HEK293T (cell line): ENCODE measurements at regions not wholly inside any gene's neighbourhood (a gene's known extent, or its start where the extent isn't known, plus 50 kb on each side); places are given as distances from the start of the nearest gene placed in this dataset.
"Not testable (repeated sequence)": the region's sequence is repeated elsewhere in the genome, so short reads cannot be mapped to it uniquely, and the experiment has no call there.

Source experiments
- CTCF ChIA-PET: fragments of 350-600 bp; formaldehyde crosslinking; extraction: SDS; loops from one replicate; lab custom pipeline; 2021; ENCODE audit warnings: antibody characterized with exemption, inconsistent platforms; lab: Yijun Ruan, JAX
- POLR2A ChIA-PET: fragments of 350-600 bp; formaldehyde crosslinking; extraction: SDS; loops from one replicate; lab custom pipeline; 2020; ENCODE audit warnings: antibody characterized with exemption, inconsistent platforms; lab: Yijun Ruan, JAX
- DNase-seq: peaks from one replicate; pipeline ENCODE4 v3.0.0; 2012; ENCODE audit warnings: mixed read lengths; ENCODE audit errors: extremely low spot score
- ARNT ChIP-seq: fragments of 450-650 bp; IDR thresholded peaks from 2 replicates; pipeline ENCODE4 v1.6.1; 2017; ENCODE audit warnings: mild to moderate bottlenecking
- BHLHE40 ChIP-seq: fragments of 450-650 bp; IDR thresholded peaks from 2 replicates; pipeline ENCODE4 v1.6.1; 2016; ENCODE audit warnings: mild to moderate bottlenecking, moderate library complexity, borderline replicate concordance
- CTBP1 ChIP-seq: fragments of 450-650 bp; IDR thresholded peaks from 2 replicates; pipeline ENCODE4 v1.6.1; 2016; ENCODE audit warnings: borderline replicate concordance
- ELF4 ChIP-seq: fragments of 450-650 bp; IDR thresholded peaks from 2 replicates; pipeline ENCODE4 v1.6.1; 2017; ENCODE audit warnings: antibody characterized with exemption
- FOXA1 ChIP-seq: fragments of 450-650 bp; IDR thresholded peaks from 2 replicates; pipeline ENCODE4 v1.6.1; 2016; ENCODE audit warnings: mild to moderate bottlenecking
- FOXK2 ChIP-seq: fragments of 450-650 bp; IDR thresholded peaks from 2 replicates; pipeline ENCODE4 v1.6.1; 2016; ENCODE audit warnings: mild to moderate bottlenecking
- FOXM1 ChIP-seq: fragments of 450-650 bp; IDR thresholded peaks from 2 replicates; pipeline ENCODE4 v1.6.1; 2017; ENCODE audit warnings: mild to moderate bottlenecking, borderline replicate concordance
- HDGF ChIP-seq: fragments of 450-650 bp; IDR thresholded peaks from 2 replicates; pipeline ENCODE4 v1.6.1; 2017; ENCODE audit warnings: antibody characterized with exemption, borderline replicate concordance
- L3MBTL2 ChIP-seq: fragments of 450-650 bp; conservative IDR thresholded peaks from 2 replicates; pipeline ENCODE4 v1.6.1; 2016; ENCODE audit warnings: mild to moderate bottlenecking
- LEF1 ChIP-seq: fragments of 450-650 bp; IDR thresholded peaks from 2 replicates; pipeline ENCODE4 v1.6.1; 2017; ENCODE audit warnings: mild to moderate bottlenecking, borderline replicate concordance
- NFRKB ChIP-seq: fragments of 450-650 bp; IDR thresholded peaks from 2 replicates; pipeline ENCODE4 v1.6.1; 2016; ENCODE audit warnings: mild to moderate bottlenecking, moderate library complexity
- SP1 ChIP-seq: fragments of 450-650 bp; IDR thresholded peaks from 2 replicates; pipeline ENCODE4 v1.6.1; 2017
- SUZ12 ChIP-seq: fragments of 450-650 bp; IDR thresholded peaks from 2 replicates; pipeline ENCODE4 v1.6.1; 2016; ENCODE audit warnings: mild to moderate bottlenecking
- TARDBP ChIP-seq: fragments of 450-650 bp; IDR thresholded peaks from 2 replicates; pipeline ENCODE4 v1.6.1; 2016
- ZNF384 ChIP-seq: fragments of 450-650 bp; IDR thresholded peaks from 2 replicates; pipeline ENCODE4 v1.6.1; 2016
- TF ChIP-seq, protein P1 (sequence below): fragments of 450-650 bp; IDR thresholded peaks from 2 replicates; pipeline ENCODE4 v1.6.1; 2016

DNA sequence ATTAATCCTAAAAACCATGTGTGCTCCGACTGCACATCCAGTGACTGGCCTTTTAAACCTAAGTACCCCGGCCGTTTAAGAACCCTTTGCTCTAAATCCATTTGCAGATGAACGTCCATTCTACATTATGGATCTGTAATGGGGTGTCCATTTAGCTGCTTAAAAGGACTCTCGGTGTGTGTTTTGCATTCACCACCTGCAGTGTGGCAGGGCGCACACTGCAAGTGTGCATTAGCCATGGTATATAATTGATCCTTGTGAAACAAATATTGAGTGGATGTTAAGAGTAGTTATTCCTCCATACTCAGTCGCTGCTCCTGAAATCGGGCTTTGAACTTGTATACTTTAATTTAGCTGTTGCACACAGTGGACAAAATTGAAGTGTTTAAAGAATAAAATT lies 190.1 kb upstream of the WWC1 start:
- TF ChIP-seq L3MBTL2: no peak
- POLR2A ChIA-PET: no interaction called here
- no peak for DNase-seq
- CTCF ChIA-PET: interaction anchor here (0.7 kb wide), 1 partner anchor 13 kb away, joined by 3 read pairs; no protein-coding TSS in a partner anchor

DNA sequence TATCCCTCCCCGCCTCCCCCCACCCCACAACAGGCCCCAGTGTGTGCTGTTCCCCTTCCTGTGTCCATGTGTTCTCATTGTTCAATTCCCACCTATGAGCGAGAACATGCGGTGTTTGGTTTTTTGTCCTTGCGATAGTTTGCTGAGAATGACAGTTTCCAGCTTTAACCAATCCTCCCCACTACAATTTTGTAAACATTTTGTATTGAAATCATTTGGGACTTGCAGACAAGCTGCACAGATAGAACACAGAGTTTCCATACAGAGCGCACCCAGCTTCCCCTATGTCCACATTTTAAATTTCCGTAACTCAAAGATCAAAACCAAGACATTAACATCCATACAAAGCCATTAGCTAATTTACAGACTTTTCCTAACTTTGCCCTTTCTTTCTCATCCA lies 188.4 kb upstream of the WWC1 start:
- CTCF ChIA-PET: not testable (repeated sequence)

DNA sequence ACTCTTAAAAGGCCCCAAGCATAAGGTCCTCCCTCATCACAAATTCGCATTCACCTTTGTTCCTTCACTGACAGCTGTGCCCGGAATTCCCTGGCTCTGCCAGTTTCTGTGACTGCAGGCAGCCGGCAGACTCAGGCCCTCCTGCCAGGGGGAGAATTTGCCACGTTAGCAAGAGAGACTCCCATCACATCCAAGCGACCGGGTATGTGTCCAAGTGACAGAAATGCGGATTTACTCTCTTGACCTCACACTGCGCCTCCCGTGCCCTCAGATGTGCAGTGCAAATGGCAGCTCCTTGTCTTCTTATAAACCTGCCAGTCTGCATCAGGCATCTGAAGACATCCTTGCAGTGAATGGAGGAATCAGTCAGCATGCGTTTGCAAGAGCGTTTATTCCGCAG lies 187.1 kb upstream of the WWC1 start:
- ChIA-PET CTCF (no interaction called here), POLR2A (no interaction called here)
- no peak for DNase-seq
- TF ChIP-seq, protein P1, sequence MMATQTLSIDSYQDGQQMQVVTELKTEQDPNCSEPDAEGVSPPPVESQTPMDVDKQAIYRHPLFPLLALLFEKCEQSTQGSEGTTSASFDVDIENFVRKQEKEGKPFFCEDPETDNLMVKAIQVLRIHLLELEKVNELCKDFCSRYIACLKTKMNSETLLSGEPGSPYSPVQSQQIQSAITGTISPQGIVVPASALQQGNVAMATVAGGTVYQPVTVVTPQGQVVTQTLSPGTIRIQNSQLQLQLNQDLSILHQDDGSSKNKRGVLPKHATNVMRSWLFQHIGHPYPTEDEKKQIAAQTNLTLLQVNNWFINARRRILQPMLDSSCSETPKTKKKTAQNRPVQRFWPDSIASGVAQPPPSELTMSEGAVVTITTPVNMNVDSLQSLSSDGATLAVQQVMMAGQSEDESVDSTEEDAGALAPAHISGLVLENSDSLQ: no peak
- TF ChIP-seq SUZ12 (no peak), TARDBP (no peak)

More for the DNA sequence above, 188.4 kb upstream of the WWC1 start:
- POLR2A ChIA-PET, DNase-seq: not testable (repeated sequence)

DNA sequence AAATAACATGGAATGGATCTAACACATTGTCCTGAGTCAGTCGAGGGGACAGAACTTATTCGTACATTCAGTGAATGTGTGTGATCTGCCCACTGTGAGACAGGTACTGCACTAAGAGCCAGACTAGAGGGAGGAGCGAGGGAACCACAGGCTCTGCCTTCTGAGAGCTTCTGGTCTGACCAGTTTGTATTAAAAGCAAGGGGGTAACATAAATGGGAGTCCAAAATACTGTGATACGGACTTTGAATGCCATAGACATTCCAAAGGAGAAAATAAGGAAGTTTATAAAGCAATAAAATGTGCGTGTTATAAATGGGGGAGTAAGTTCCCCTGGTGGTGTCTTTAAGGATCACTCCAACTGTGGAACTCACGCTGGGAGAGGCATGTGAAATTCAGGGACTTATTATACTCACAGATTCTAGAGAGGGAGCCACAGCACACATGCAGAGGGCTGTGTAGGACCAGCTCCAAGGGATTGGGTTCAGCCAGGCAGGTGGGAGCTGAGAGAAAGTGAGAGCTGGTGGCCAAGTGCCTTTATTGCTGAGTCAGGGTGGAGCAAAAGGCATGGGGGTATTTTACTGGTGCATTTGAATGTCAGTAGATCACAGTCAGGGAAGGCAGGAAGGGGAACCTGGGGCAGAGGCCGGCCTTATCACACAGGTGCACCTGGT lies 186.5 kb upstream of the WWC1 start:
- DNase-seq: no peak
- CTCF ChIA-PET: no interaction called here
- no peak for TF ChIP-seq SUZ12
- no peak for TF ChIP-seq CTBP1
- TF ChIP-seq NFRKB: no peak
- TF ChIP-seq, protein P1: no peak
- TF ChIP-seq BHLHE40: no peak
- no peak for TF ChIP-seq FOXM1
- no peak for TF ChIP-seq ELF4
- no peak for TF ChIP-seq SP1
- TF ChIP-seq HDGF: no peak
- TF ChIP-seq LEF1: no peak
- no peak for TF ChIP-seq FOXA1
- no peak for TF ChIP-seq ZNF384
- no peak for TF ChIP-seq ARNT
- no peak for TF ChIP-seq FOXK2
- POLR2A ChIA-PET: no interaction called here

DNA sequence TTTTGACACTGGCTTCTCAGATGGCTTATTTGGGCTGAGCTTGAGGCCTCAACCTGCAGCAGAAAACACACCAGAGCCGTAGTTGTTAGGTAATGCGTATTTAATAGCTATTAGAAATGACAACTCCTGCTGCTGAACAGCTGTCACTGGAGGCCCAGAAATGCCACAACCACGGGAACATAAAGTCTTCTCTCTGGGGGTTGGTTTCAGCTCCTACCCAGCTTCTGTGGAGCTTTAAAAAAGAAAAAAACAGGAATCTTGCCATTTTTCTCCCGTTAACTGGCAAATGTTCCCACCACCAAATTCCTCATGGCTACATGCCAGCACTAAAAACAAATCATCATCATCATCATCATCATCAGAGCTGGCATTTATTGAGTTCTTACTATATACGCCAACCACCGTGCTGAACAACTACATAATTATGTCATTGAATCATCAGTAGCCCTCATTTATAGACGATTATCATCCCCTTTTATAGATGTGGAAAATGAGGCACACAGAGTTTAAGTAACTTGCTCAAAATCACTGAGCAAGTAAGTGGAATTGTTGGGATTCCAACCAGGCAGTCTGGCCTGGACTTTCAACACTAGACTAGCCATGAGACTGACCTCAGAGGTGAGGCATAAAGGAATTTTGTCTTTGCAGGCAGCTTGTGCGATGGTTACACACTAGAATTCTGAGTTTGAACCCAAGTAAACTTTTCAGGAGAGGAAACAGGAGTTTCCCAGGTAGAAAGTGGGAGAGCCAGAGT lies 185.3 kb upstream of the WWC1 start:
- TF ChIP-seq ARNT: no peak
- no peak for TF ChIP-seq FOXA1
- TF ChIP-seq HDGF: no peak
- no peak for TF ChIP-seq NFRKB
- TF ChIP-seq, protein P1: no peak
- no peak for TF ChIP-seq ELF4
- TF ChIP-seq SP1: no peak
- no peak for TF ChIP-seq ZNF384
- TF ChIP-seq L3MBTL2: no peak
- no peak for TF ChIP-seq SUZ12
- no peak for TF ChIP-seq FOXM1
- TF ChIP-seq TARDBP: no peak
- TF ChIP-seq BHLHE40: no peak
- TF ChIP-seq FOXK2: no peak
- TF ChIP-seq LEF1: no peak
- no peak for TF ChIP-seq CTBP1
- no peak for DNase-seq
- POLR2A ChIA-PET: no interaction called here
- CTCF ChIA-PET: interaction anchor here (0.7 kb wide), 1 partner anchor 13 kb away, joined by 3 read pairs; no protein-coding TSS in a partner anchor

DNA sequence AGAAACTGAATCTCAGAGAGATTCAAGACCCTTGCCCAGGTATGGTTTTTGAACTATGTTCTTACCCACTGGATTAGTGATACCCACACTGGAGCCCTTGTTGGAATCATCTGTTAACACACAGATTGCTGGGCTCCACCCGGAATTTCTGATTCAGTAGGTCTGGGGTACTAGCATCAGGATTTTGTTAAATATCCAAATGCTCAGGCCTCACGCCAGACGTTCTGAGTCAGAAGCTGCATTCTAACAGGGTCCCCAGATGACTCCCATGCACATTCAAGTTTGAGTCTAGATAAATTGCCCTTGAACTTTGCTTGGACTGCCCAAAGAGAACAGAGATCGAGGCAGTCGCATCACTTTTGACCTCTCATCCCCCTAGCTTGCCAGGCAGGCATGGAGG lies 182.0 kb upstream of the WWC1 start:
- CTCF ChIA-PET: interaction anchor here (0.6 kb wide), 1 partner anchor 43 kb away, joined by 3 read pairs; no protein-coding TSS in a partner anchor
- TF ChIP-seq L3MBTL2: no peak
- TF ChIP-seq SUZ12: no peak
- no peak for TF ChIP-seq FOXM1
- no peak for TF ChIP-seq TARDBP
- no peak for TF ChIP-seq ELF4
- no peak for DNase-seq
- POLR2A ChIA-PET: no interaction called here

DNA sequence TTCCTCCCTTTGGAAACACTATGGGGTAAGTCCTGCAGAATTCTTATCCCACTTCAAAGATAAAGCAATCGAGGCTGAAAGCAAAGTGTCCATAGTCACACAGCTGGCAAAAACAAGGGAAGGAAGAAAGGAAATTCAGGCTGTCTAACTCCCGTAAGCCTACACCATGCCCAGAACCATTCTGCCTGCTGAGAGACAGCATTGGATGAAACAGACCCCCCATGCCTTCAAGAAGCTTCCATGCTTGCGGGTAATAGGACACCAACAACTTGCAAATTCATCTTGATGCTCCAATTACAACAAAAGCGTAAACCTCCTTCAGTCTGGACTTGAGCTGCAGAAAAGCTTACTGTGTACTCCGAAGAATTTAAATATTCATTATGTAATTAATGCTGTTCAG lies 181.1 kb upstream of the WWC1 start:
- DNase-seq: no peak
- ChIA-PET POLR2A (no interaction called here), CTCF (no interaction called here)
- TF ChIP-seq NFRKB (no peak), FOXA1 (no peak), ARNT (no peak), ELF4 (no peak)
- TF ChIP-seq, protein P1: no peak
